ENCODE measurements at regions not wholly inside any gene's neighbourhood (a gene's known extent, or its start where the extent isn't known, plus 50 kb on each side); places are given as distances from the start of the nearest gene placed in this dataset.

- TF ChIP-seq POLR2A (IDR thresholded peaks at IDR 0.05; ENCODE audit: low read depth) (no peak), CTCF (IDR thresholded peaks at IDR 0.05) (no peak)
- no peak for DNase-seq (ENCODE audit: extremely low spot score)
- H3K4me3 ChIP-seq = no peak overlapping the region
- no peaks in the 10 kb centered on the region for H3K27me3 ChIP-seq
- no peaks in the 10 kb centered on the region for H3K4me1 ChIP-seq
- no peak overlapping the region for H3K27ac ChIP-seq (replicated peaks in 1 of 4)
- no peaks in the 10 kb centered on the region for H3K9me3 ChIP-seq
- H3K36me3 ChIP-seq = no peaks in the 10 kb centered on the region
- intact Hi-C loops (cut with DNase I) = no loop called here
Measured at GRCh38 chr4:156158747-156159146, 205.1 kb upstream of the CTSO start.

- Histone ChIP-seq H3K27me3 (no peaks in the 10 kb centered on the region), H3K36me3 (no peaks in the 10 kb centered on the region), H3K27ac (replicated peaks in 1 of 4) (no peak overlapping the region), H3K9me3 (no peaks in the 10 kb centered on the region), H3K4me1 (no peaks in the 10 kb centered on the region), H3K4me3 (no peak overlapping the region)
- intact Hi-C loops (cut with DNase I) = no loop called here
- 80% methylated on average over 4 of the region's 4 CpGs for WGBS
- TF ChIP-seq POLR2A (IDR thresholded peaks at IDR 0.05; ENCODE audit: low read depth) (no peak), CTCF (IDR thresholded peaks at IDR 0.05) (no peak)
- no peak for DNase-seq (ENCODE audit: extremely low spot score)
Measured at GRCh38 chr4:156154978-156155377, 201.3 kb upstream of the CTSO start.

- intact Hi-C loops (cut with DNase I) = no loop called here
Measured at GRCh38 chr4:156146571-156146970, 192.9 kb upstream of the CTSO start.

GRCh38 chr4:156144961-156145360 lies 191.3 kb upstream of the CTSO start:
- WGBS = 79% methylated on average over 3 of the region's 3 CpGs
- intact Hi-C loops (cut with DNase I) = no loop called here

More at GRCh38 chr4:156146571-156146970, 192.9 kb upstream of the CTSO start:
- no peaks in the 10 kb centered on the region for H3K36me3 ChIP-seq
- no peak for DNase-seq (ENCODE audit: extremely low spot score)
- no peaks in the 10 kb centered on the region for H3K9me3 ChIP-seq
- H3K4me1 ChIP-seq = peaks cover 0 to 18% (median 11%) of the 10 kb centered on the region in 4 donors
- no peak overlapping the region for H3K27ac ChIP-seq (replicated peaks in 1 of 4)
- 64% methylated on average over 2 of the region's 2 CpGs for WGBS
- H3K4me3 ChIP-seq = no peak overlapping the region
- TF ChIP-seq POLR2AphosphoS5 (IDR thresholded peaks at IDR 0.05) = no peak
- no peak for TF ChIP-seq POLR2A (IDR thresholded peaks at IDR 0.05; ENCODE audit: low read depth)
- TF ChIP-seq CTCF (IDR thresholded peaks at IDR 0.05) = no peak
- no peak for TF ChIP-seq EP300 (IDR thresholded peaks at IDR 0.05)
- no peaks in the 10 kb centered on the region for H3K27me3 ChIP-seq

More at GRCh38 chr4:156144961-156145360, 191.3 kb upstream of the CTSO start:
- Histone ChIP-seq H3K27ac (replicated peaks in 1 of 4) (no peak overlapping the region), H3K4me3 (no peak overlapping the region), H3K27me3 (no peaks in the 10 kb centered on the region), H3K36me3 (no peaks in the 10 kb centered on the region), H3K4me1 (peaks cover 0 to 18% (median 11%) of the 10 kb centered on the region in 4 donors), H3K9me3 (no peaks in the 10 kb centered on the region)
- TF ChIP-seq EP300 (IDR thresholded peaks at IDR 0.05) (no peak), POLR2AphosphoS5 (IDR thresholded peaks at IDR 0.05) (no peak), CTCF (IDR thresholded peaks at IDR 0.05) (no peak), POLR2A (IDR thresholded peaks at IDR 0.05; ENCODE audit: low read depth) (no peak)
- no peak for DNase-seq (ENCODE audit: extremely low spot score)

Data from esophagus muscularis mucosa (tissue), 4 donors.